IMR-90 (cell line): ENCODE measurements at regions not wholly inside any gene's neighbourhood (a gene's known extent, or its start where the extent isn't known, plus 50 kb on each side); places are given as distances from the start of the nearest gene placed in this dataset.

Source experiments
- POLR2A ChIP-seq: IDR thresholded peaks from 2 replicates; pipeline ENCODE4 v1.6.1; 2012; ENCODE audit warnings: mild to moderate bottlenecking, low read depth, low read length
- TF ChIP-seq, protein P1 (sequence below): conservative IDR thresholded peaks from 2 replicates; pipeline ENCODE4 v1.5.1; 2012; ENCODE audit warnings: mild to moderate bottlenecking, low read depth, low read length, improper control_type of control experiment

DNA sequence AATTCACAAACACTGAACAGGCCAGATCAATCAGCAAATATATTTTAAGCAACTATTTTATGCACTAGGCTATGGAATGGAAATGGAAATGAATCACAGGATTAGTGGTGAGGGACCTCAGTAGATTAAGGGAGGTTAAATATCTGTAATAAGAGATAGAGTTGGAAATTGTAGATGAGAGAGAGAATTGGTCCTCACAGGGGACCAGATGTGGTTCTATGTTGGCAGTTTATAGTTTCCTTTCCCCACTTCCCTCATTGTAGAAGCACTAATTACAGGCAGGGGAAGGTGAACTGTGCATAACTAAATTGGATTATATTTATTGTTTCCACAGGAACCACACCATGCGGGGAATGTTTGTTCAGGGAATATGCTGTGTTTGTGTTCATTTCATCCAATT, 496.2 kb downstream of the ARHGEF28 start:
- TF ChIP-seq, protein P1, sequence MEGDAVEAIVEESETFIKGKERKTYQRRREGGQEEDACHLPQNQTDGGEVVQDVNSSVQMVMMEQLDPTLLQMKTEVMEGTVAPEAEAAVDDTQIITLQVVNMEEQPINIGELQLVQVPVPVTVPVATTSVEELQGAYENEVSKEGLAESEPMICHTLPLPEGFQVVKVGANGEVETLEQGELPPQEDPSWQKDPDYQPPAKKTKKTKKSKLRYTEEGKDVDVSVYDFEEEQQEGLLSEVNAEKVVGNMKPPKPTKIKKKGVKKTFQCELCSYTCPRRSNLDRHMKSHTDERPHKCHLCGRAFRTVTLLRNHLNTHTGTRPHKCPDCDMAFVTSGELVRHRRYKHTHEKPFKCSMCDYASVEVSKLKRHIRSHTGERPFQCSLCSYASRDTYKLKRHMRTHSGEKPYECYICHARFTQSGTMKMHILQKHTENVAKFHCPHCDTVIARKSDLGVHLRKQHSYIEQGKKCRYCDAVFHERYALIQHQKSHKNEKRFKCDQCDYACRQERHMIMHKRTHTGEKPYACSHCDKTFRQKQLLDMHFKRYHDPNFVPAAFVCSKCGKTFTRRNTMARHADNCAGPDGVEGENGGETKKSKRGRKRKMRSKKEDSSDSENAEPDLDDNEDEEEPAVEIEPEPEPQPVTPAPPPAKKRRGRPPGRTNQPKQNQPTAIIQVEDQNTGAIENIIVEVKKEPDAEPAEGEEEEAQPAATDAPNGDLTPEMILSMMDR: no peak
- TF ChIP-seq POLR2A: no peak
